Activated CD4-positive, alpha-beta memory T cell treated with anti-CD3 and anti-CD28 coated beads for 36 hours (primary cell): ENCODE measurements at regions not wholly inside any gene's neighbourhood (a gene's known extent, or its start where the extent isn't known, plus 50 kb on each side); places are given as distances from the start of the nearest gene placed in this dataset.

Experiments used
- CTCF ChIA-PET: fragments of 350-600 bp; sonication (Branson Sonifier 250); formaldehyde crosslinking; loops from one replicate; lab custom pipeline; 2021; ENCODE audit warnings: antibody characterized with exemption, inconsistent platforms; lab: Charles Lee
- POLR2A ChIA-PET: fragments of 350-600 bp; sonication (Branson Sonifier 250); formaldehyde crosslinking; loops from one replicate; lab custom pipeline; 2021; ENCODE audit warnings: antibody characterized with exemption; lab: Charles Lee
- DNase-seq: peaks from one replicate; pipeline ENCODE4 v3.0.0-alpha.2; 2020
- H3K27ac Mint-ChIP-seq: one replicate; pipeline ENCODE4 v1.8.0; 2021; ENCODE audit warnings: mixed read lengths
- H3K27me3 Mint-ChIP-seq: one replicate; pipeline ENCODE4 v1.8.0; 2021; ENCODE audit warnings: mixed read lengths
- H3K36me3 Mint-ChIP-seq: one replicate; pipeline ENCODE4 v1.8.0; 2021; ENCODE audit warnings: mixed read lengths
- H3K4me1 Mint-ChIP-seq: one replicate; pipeline ENCODE4 v1.8.0; 2021; ENCODE audit warnings: low read depth, mixed read lengths
- H3K4me3 Mint-ChIP-seq: one replicate; pipeline ENCODE4 v1.8.0; 2021; ENCODE audit warnings: mild to moderate bottlenecking, mixed read lengths
- H3K9me3 Mint-ChIP-seq: one replicate; pipeline ENCODE4 v1.8.0; 2021; ENCODE audit warnings: mixed read lengths
- intact Hi-C: fragments of 100-400 bp; cut with micrococcal nuclease; formaldehyde crosslinking; loops from one replicate; pipeline ENCODE4 v1.15.1; 2023

DNA sequence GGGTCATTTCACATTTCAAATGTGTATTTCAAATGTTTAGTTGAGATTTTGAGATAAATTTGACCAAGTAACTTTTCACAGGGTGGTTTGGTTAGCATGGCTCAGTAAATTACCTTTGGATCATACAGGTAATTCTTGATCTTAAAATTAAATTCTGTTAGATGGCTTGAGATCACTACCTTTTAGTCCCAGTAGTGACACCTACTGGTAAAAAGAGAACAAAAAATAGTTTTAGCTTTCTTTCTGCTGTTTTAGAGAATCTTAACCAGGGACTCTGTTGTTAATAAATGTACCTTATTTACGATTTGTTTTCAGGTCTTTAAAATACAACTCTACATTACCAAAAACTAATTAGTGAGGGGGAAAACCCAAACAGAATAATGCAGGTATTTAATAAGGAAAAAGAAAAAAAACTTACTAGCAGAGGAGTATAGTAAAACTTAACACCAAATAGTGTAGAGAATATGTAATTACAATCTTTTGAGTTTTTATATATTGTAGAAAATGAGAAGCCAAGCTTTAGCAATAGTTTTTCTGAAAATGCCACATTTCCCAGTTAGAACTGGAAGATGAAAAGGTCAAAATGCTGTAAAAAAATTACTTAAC is 620.3 kb upstream of the AGTR1 start:
- Mint-ChIP-seq H3K27me3 (no peaks in the 10 kb centered on the region), H3K4me1 (no peaks in the 10 kb centered on the region), H3K27ac (no peak overlapping the region), H3K36me3 (no peaks in the 10 kb centered on the region), H3K4me3 (no peak overlapping the region), H3K9me3 (no peaks in the 10 kb centered on the region)
- DNase-seq = no peak
- intact Hi-C loops = no loop called here
- ChIA-PET CTCF (no interaction called here), POLR2A (no interaction called here)

DNA sequence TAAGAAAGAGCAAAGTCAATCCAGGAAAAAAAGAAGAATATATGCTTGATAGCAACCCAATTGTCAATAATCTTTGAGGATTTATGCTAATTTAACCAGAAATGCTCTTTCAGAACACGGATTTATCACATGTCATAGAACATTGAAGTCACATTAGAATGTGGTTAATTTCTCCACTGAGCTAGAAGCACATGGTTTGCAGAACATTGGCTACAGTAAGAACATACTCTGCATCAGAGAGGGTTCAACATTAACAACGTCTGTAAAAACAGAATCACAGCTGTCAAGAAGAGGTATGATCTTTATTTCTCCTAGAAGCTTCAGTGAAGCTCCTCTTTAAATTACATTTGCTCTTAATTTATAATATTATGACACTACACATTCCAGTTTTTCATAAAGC is 619.7 kb upstream of the AGTR1 start:
- POLR2A ChIA-PET = no interaction called here
- no peak for DNase-seq
- Mint-ChIP-seq H3K27ac (no peak overlapping the region), H3K4me3 (no peak overlapping the region), H3K9me3 (no peaks in the 10 kb centered on the region), H3K27me3 (no peaks in the 10 kb centered on the region), H3K4me1 (no peaks in the 10 kb centered on the region), H3K36me3 (no peaks in the 10 kb centered on the region)
- CTCF ChIA-PET = no interaction called here
- intact Hi-C loops = no loop called here

DNA sequence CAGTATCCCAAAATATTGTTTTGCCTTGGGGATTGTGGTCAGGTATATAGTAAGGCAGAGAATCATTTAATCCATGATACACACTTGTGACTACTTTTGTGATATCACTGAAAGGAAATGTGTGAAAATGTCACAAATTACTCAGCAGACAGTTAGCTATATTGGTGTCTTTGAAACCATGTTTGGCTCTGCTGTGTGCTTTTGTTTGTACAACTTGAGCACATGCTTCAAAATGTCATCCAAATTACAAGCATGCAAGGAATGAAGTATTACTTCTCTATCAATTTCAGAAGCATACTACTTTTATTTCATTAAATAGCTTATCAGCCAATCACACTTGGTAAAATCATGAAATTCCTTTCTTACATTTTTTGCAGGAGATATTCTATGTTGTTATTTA is 619.0 kb upstream of the AGTR1 start:
- DNase-seq = no peak
- Mint-ChIP-seq H3K9me3 (no peaks in the 10 kb centered on the region), H3K4me1 (no peaks in the 10 kb centered on the region), H3K27ac (no peak overlapping the region), H3K36me3 (no peaks in the 10 kb centered on the region), H3K27me3 (no peaks in the 10 kb centered on the region), H3K4me3 (no peak overlapping the region)
- POLR2A ChIA-PET = no interaction called here
- CTCF ChIA-PET = no interaction called here
- intact Hi-C loops = no loop called here

DNA sequence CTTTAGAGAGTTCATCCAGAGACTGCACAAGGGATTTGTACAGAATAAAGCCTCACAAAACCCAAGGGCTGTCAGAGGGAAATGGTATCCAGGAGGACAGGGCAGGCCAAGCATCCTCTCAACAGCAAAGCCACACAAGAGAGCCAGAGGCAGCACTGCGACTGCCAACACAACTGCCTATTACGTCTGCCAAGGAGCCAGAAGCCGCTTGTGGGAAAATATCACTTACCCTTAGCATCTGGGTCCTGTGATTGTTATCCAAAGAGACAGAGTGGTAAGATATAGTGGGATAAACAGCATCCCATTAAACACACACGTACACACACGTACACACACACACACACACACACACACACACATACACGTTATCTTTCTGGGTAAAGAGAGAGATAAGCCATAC is 618.3 kb upstream of the AGTR1 start:
- intact Hi-C loops = no loop called here
- ChIA-PET CTCF (no interaction called here), POLR2A (no interaction called here)
- Mint-ChIP-seq H3K36me3 (no peaks in the 10 kb centered on the region), H3K4me3 (no peak overlapping the region), H3K9me3 (no peaks in the 10 kb centered on the region), H3K4me1 (no peaks in the 10 kb centered on the region), H3K27ac (no peak overlapping the region), H3K27me3 (no peaks in the 10 kb centered on the region)
- no peak for DNase-seq

DNA sequence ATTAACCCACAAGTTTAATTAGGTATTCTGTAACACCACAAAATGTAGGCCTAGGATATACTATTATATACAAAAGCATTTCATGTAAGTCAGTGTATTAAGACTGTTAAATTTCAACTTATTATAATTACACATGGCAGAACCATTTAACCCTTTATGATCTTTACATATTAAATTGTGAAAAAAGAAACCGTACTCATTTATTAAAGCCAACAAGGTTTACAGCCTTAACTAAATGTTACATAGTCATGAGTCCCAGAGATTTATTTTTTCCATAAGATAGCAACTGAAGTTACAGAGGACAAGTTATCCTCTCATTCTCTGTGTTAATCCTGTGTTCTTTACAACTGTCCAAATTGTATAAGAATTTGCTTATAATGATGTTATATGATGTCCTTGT is 615.8 kb upstream of the AGTR1 start:
- POLR2A ChIA-PET = no interaction called here
- no peaks in the 10 kb centered on the region for H3K4me1 Mint-ChIP-seq
- H3K4me3 Mint-ChIP-seq = no peak overlapping the region
- no peak for DNase-seq
- no peak overlapping the region for H3K27ac Mint-ChIP-seq
- no peaks in the 10 kb centered on the region for H3K9me3 Mint-ChIP-seq
- intact Hi-C loops = no loop called here
- H3K27me3 Mint-ChIP-seq = no peaks in the 10 kb centered on the region
- no peaks in the 10 kb centered on the region for H3K36me3 Mint-ChIP-seq
- CTCF ChIA-PET = interaction anchor here (0.7 kb wide), 1 partner anchor 1477 kb away, joined by 3 read pairs; no protein-coding TSS in a partner anchor

DNA sequence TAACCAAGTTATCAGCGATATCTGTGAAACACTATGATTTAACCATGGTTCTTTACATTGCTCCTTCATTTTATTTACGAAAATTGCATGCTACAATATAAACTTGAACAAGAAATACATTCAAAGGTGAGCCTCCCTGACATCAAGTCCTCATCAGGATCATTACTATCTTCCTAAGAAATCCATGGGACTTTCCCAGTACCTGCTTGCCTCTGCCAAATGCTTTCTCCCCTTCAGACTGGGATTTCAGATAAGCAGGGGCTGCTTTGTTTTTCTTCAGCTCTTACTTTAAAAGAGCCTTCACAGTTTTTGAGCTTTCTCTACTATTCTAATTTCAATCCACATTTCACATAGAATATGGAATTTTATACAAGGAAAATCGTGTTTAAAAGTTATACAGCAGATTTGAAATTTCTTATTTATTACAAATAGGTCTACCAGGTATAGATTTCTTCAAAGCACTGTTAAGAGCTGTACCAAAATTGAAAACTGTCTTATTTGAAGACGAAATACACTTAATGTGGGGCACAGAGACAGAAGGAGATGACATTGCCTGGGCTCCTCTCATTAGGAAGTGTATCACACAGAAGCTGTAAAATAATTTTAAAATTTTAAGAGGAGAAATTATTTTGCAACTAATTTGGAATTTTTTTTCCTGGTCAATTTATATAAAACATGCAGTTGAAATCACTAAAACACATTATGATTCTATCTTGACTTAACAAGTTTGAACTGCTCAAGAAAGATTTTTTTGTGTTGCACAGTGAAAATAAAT is 615.0 kb upstream of the AGTR1 start:
- POLR2A ChIA-PET = no interaction called here
- Mint-ChIP-seq H3K27me3 (no peaks in the 10 kb centered on the region), H3K4me3 (no peak overlapping the region), H3K36me3 (no peaks in the 10 kb centered on the region), H3K9me3 (no peaks in the 10 kb centered on the region), H3K27ac (no peak overlapping the region), H3K4me1 (no peaks in the 10 kb centered on the region)
- DNase-seq = no peak
- intact Hi-C loops = no loop called here
- CTCF ChIA-PET = no interaction called here

DNA sequence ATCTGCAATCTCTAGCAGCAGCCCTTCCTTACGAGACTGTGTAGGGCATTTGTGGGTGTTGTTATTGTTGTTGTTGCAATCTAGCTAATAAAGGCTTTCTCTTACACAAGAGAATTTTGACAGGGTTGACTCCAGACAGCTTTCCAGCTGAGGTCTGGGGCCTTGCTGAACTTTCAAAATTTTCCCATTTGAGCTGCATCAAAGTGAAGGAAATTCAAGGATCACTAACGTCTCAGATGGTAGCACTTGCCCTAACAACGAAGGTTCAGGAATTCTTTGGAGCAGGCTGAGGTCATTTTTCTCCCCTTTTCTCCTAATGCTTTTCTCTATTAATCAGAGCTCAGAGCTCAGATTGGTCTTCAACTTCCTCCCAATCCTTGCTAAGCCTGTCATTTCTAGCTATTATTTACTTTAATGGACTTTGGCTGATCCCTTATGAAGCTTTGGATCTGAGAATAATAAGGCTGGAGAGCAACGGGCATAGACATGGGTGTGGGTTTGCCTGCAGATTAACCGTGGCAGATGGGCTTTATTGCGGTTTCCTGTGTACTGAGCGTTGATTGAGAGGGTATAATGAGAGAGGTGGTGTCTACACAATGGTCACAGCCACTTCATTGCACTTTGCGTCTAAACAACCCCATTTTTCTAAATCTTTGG is 614.0 kb upstream of the AGTR1 start:
- Mint-ChIP-seq H3K4me3 (no peak overlapping the region), H3K9me3 (no peaks in the 10 kb centered on the region), H3K36me3 (no peaks in the 10 kb centered on the region), H3K27ac (no peak overlapping the region), H3K27me3 (no peaks in the 10 kb centered on the region), H3K4me1 (no peaks in the 10 kb centered on the region)
- no peak for DNase-seq
- ChIA-PET CTCF (no interaction called here), POLR2A (no interaction called here)
- intact Hi-C loops = no loop called here

DNA sequence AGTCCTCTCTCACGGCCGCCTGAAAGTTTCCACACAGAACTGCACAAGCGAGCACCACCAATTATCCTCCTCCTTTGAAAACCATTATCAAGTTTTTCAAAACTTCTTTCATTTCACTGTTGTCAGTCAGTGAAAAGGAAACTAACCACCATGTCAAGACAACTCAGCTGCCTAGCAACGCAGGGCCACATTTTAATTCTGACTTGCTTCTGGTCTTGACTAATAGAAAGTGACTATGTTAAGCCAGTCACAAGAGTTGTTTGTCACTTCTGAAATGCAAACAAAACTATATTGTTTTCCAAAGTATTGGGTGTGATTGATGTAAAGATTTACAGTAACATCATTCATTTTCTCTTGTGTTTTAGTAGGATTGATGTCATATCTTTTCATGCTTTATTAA is 612.8 kb upstream of the AGTR1 start:
- H3K27me3 Mint-ChIP-seq = no peaks in the 10 kb centered on the region
- intact Hi-C loops = no loop called here
- DNase-seq = no peak
- H3K36me3 Mint-ChIP-seq = no peaks in the 10 kb centered on the region
- POLR2A ChIA-PET = no interaction called here
- no peaks in the 10 kb centered on the region for H3K9me3 Mint-ChIP-seq
- no peaks in the 10 kb centered on the region for H3K4me1 Mint-ChIP-seq
- H3K27ac Mint-ChIP-seq = no peak overlapping the region
- H3K4me3 Mint-ChIP-seq = no peak overlapping the region
- CTCF ChIA-PET = no interaction called here

DNA sequence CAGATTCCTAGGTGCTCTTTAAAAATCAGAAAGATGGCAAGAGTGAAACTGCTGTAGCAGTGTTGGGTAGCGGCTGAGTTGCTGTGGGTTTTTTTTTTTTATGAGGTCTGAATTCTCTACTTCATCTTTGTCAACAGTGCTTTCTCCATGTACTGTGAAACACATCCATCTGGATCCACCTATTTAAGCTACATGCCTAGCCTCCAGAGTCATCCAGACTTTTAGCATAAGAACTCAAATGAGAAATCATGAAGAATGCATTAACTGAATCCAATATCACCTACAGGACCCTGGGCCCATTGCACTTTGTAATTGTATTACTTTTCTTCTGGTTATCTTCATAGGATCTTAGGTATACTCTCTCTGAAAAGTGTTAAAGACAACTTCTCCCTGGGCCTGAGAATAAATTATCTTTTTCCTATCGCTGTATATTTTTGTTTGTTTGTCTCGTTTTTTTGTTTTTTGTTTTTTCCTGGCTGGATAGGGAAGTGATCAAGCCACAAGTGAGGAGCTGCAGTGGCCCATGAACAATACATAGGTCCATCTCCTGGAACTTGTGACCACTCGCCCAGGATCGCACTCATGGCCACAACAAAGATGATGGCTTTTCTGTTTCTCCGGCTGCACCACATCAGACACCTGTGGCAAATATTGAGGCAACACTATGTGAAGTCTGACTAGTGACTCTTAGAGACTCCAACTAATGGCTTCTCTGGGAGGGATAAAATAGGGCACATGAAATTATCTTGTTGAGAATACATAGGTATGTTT is 609.9 kb upstream of the AGTR1 start:
- H3K27ac Mint-ChIP-seq = no peak overlapping the region
- DNase-seq = no peak
- POLR2A ChIA-PET = no interaction called here
- intact Hi-C loops = no loop called here
- H3K36me3 Mint-ChIP-seq = no peaks in the 10 kb centered on the region
- no peak overlapping the region for H3K4me3 Mint-ChIP-seq
- peaks cover 2% of the 10 kb centered on the region for H3K9me3 Mint-ChIP-seq
- H3K4me1 Mint-ChIP-seq = no peaks in the 10 kb centered on the region
- H3K27me3 Mint-ChIP-seq = no peaks in the 10 kb centered on the region
- CTCF ChIA-PET = no interaction called here

DNA sequence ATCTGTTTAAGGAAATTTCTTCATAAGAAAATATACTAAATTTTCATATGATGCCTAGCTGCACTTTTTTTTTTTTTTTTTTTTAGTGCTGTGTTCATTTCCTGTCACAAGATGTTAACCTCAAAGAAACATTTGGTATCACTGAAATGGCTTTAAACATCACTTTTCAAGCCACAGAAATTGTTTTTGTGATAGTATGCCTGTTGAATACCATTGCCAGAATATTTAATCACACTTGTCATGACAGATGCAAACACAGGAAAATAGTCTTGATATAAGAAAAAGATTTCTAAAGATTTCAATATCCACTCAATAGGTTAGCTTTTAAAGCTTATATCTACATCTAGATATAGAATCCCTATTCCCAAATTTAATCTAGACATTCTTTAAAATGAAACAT is 608.5 kb upstream of the AGTR1 start:
- ChIA-PET POLR2A (no interaction called here), CTCF (interaction anchor here (0.7 kb wide), 1 partner anchor 434 kb away, joined by 3 read pairs; no protein-coding TSS in a partner anchor)
- H3K4me1 Mint-ChIP-seq = no peaks in the 10 kb centered on the region
- intact Hi-C loops = no loop called here
- no peaks in the 10 kb centered on the region for H3K36me3 Mint-ChIP-seq
- no peak for DNase-seq
- H3K9me3 Mint-ChIP-seq = peaks cover 2% of the 10 kb centered on the region
- no peak overlapping the region for H3K4me3 Mint-ChIP-seq
- no peak overlapping the region for H3K27ac Mint-ChIP-seq
- no peaks in the 10 kb centered on the region for H3K27me3 Mint-ChIP-seq

DNA sequence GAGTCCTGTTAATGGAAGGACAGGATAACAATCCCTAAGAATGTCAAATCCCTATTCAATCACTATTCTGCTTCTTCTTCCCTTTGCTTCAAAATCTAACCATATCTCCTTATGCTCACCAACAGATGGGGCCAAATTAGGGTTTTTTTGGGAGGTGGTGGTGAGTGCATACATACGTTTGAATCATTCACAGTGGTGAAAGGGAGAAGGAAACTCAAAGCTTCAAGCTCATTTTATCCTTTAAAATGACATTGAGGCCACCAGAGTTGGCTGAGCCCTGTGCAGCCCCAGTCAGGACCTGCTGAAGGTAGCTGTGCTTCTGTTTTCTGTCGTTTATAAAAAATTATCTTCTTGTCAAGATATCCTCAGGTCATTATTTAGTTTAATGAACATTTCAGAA is 607.5 kb upstream of the AGTR1 start:
- Mint-ChIP-seq H3K4me1 (no peaks in the 10 kb centered on the region), H3K27ac (no peak overlapping the region), H3K27me3 (no peaks in the 10 kb centered on the region), H3K4me3 (no peak overlapping the region), H3K9me3 (peaks cover 2% of the 10 kb centered on the region), H3K36me3 (no peaks in the 10 kb centered on the region)
- intact Hi-C loops = no loop called here
- CTCF ChIA-PET = no interaction called here
- DNase-seq = no peak
- POLR2A ChIA-PET = no interaction called here

DNA sequence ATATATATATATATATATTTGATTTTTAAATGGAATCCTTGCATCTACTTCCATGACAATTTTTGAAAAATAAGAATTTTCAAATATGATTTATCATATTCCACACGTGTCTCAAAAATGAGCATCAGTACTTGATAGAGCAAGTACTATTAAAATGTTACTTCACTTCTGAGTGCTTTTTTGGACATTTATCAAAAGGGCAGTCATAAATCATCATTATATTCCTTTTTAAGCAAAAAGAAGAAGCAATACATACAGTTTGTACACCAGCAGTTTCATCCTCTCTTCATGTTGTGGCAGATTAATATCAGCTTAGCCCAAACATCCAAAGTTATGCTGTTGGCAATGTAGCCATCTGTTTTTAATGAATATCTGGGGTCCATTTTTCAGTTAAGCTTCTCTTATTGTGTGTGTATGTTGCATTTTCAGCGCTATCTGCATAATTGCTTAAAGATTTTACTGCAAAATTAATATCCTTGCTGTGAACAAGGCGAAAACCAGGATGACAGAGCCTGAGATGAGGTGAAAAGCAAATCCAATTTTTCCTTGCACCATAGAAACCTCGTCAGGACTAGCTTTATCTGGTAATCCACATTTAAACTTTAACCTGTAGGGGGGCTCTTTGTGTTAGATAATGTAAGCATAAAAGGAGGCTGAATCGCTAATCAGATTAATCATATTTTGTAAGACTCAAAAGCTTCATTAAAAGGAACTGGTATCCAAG is 604.9 kb upstream of the AGTR1 start:
- ChIA-PET POLR2A (no interaction called here), CTCF (no interaction called here)
- Mint-ChIP-seq H3K9me3 (peaks cover 2% of the 10 kb centered on the region), H3K4me1 (no peaks in the 10 kb centered on the region), H3K27ac (no peak overlapping the region), H3K36me3 (no peaks in the 10 kb centered on the region), H3K4me3 (no peak overlapping the region), H3K27me3 (no peaks in the 10 kb centered on the region)
- DNase-seq = no peak
- intact Hi-C loops = no loop called here
